ENCODE measurements at regions not wholly inside any gene's neighbourhood (a gene's known extent, or its start where the extent isn't known, plus 50 kb on each side); places are given as distances from the start of the nearest gene placed in this dataset.

DNA sequence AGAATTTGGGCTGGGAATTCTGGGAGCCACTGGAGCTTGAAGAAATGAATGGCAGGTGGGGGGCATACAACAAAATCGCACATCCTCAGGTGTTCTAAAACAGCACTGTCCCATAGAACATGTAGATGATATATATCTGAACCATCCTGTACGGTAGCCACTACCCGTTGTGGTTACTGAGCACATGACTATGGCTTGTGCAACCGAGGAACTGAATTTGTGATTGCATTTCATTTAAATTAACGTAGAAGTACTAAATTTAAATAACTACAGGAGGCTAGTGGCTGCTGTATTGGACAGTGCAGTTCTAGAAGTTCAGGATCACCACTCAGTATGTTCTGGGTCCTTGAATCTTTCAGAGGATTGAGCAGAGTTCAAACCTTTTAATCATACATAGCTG lies 172.4 kb downstream of the PHETA1 start:
- DNase-seq (ENCODE audit: low read depth): no peak

DNA sequence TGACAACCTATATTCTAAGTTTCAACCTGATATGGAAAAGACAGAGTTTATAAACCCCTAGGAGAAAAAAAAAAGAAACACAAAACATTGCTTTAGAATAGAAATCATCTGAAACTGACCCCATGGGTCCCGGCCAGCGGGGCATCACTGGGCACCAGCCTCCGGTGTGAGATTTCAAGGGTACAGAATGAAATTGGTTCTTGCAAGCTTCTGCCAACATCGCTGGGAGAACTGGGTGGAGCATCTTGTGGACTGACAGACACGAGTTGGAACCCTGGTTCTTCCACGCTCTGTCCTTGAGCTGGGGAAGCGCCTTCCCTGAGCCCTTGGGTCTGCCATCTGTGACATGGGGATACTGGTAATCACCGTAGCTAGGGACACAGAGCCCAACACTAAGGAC lies 173.6 kb downstream of the PHETA1 start:
- no peak for DNase-seq (ENCODE audit: low read depth)

DNA sequence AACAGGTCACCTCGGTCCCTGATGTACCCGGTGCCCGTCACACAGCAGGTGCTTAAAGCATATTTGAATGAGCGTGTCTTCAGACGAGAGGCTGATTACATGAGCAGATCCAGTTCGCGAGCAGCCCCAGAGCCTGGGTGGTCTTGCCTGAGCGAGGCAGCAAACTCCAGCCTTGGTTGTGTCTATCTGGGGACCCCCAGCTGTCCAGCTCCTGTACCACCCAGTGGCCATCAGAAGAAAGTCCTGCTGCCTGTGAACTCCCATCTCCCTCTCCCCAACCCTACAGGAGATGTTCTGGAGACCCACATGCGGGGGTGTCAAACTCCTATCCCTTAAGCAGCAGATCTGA lies 174.2 kb downstream of the PHETA1 start:
- DNase-seq (ENCODE audit: low read depth): no peak

DNA sequence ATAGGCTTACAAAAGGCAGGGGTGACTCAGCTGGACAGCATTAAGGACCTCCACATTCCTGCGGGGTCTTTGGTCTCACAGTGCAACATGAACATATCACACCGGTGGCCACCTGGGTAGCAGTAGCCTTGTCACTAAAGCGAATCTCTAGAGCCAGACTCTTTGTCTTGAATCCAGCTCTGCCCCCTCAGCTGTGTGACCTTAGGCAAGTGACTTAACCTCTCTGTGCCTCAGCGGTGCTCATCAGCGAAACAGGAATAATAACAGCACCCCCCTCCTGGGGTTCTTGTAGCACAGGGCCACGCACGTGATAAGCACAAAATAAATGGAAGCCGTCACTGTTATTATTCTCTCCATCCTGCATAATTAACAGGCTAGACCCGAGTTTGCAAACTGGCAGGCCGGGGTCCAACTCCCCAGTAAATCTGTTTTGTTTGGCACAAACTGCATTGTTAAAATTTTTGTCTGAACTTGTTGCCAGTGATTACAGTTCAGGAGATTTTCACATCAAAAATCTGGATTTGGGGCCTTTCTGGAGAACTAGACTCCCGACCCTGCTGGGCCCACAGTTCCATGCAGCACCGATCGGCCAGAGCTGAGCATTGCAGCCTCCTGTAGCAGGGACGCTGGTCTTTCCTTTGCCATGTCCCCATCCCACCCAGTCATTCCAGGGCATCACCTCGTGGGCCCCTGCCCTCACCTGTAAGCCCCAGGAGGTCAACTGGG lies 174.8 kb downstream of the PHETA1 start:
- no peak for DNase-seq (ENCODE audit: low read depth)

DNA sequence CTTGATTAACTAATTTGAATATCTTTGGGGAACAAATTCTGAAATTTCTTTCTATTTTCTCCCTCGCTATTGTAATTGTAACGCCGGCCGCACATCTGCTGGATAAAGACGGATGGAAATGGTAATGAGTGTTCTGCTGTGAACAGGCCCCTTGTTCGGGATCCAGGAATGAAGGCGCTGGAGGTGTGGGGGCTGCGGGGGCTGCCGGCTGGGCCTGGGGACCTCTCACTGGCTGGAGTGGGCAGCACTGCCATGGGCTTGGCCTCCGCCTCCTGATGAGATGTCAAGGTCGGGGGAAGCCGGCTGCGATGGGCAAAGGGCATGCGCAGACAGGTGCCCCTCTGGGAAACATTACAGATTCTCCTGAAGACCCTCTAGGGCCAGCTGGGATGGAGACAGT lies 175.4 kb downstream of the PHETA1 start:
- DNase-seq (ENCODE audit: low read depth): no peak

GRCh38 chr12:111193067-111193466 lies 175.8 kb downstream of the PHETA1 start:
- no peak for DNase-seq (ENCODE audit: low read depth)

- DNase-seq (ENCODE audit: low read depth): no peak
These were observed 176.2 kb downstream of the PHETA1 start for GRCh38 chr12:111192647-111193046.

GRCh38 chr12:111190741-111191526 lies 178.0 kb downstream of the PHETA1 start:
- no peak for DNase-seq (ENCODE audit: low read depth)

- DNase-seq (ENCODE audit: low read depth): no peak
These were observed 179.1 kb downstream of the PHETA1 start for GRCh38 chr12:111189792-111190191.

GRCh38 chr12:111188436-111188835 lies 180.5 kb downstream of the PHETA1 start:
- DNase-seq (ENCODE audit: low read depth): no peak

GRCh38 chr12:111186347-111186746 lies 182.5 kb downstream of the PHETA1 start:
- DNase-seq (ENCODE audit: low read depth): no peak

- no peak for DNase-seq (ENCODE audit: low read depth)
These were observed 183.0 kb downstream of the PHETA1 start for GRCh38 chr12:111185889-111186227.

- no peak for DNase-seq (ENCODE audit: low read depth)
These were observed 183.5 kb downstream of the PHETA1 start for GRCh38 chr12:111185206-111185888.

DNA sequence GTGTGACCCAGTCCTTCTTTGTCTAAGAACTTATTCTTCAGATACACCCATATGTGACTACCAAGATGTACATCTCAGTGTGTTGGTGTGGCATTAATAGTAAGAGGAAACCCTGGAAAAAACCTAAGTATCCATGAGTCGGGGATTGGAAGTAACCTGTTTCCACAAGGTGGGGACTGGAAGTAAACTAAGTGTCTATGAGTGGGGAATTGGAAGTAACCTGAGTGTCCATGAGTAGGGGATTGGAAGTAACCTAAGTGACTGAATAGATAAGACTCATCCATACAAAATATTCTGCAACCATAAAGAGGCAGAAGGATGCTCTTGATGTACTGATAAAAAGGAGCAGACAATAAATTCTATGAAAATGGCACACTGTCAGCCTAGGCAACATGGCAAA lies 184.7 kb downstream of the PHETA1 start:
- no peak for DNase-seq (ENCODE audit: low read depth)

- DNase-seq (ENCODE audit: low read depth): no peak
These were observed 185.8 kb downstream of the PHETA1 start for GRCh38 chr12:111183094-111183493.

DNA sequence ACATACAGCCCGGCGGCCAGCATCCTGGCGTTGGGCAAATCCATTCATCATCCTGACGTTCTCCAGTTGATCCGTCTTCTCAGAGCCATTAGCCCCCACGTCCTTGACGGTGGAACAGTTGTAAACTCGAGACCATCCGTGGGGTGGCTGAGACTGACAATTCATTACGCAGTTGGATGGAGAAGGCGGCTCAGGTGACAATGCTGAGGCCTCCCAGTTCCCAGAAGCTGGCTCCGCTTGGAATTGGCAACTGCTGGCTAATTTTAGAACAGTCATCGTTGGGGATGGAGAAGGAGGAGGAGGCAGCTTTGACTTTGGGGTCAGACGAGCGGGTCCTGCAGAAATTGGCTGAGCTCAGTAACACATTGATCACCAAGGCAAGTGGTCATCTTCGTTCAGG lies 186.5 kb downstream of the PHETA1 start:
- DNase-seq (ENCODE audit: low read depth): no peak

GRCh38 chr12:111181143-111181726 lies 187.7 kb downstream of the PHETA1 start:
- peak; percentile 62 for DNase-seq (ENCODE audit: low read depth)

DNA sequence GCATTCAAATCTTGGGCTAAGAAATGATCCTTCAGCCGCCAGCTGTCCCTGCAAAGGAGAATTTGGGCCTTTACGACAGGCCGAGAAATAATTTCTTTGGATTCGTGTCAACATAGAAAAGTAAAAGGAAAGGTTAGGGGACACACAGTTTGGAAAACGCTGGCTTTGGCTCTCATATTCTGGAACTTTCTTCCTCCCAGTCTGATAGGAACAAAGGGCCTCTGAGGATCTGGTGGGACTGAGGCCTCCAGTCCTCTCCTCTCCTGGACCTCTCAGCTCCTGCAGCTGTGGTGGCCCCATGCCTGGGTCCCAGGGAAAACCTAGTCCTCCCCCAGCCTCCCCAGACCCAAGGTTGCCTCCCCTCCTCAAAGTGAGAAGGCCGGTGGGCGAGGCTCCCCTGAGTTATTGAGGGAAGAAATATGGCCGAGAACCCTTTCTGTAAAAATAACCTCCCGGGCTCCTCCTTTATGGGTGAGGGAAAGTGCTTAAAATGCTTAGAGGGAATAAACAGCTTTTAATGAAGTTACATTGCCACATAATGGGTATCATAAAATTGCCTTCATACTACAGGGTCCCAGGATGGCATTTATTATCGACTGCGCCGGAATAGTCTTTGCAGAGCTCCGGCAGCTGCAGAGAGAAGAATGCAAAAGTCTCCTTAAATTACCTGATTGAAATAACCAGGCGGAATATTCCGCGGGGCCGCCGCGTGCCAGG lies 188.3 kb downstream of the PHETA1 start:
- DNase-seq (ENCODE audit: low read depth): no peak

DNA sequence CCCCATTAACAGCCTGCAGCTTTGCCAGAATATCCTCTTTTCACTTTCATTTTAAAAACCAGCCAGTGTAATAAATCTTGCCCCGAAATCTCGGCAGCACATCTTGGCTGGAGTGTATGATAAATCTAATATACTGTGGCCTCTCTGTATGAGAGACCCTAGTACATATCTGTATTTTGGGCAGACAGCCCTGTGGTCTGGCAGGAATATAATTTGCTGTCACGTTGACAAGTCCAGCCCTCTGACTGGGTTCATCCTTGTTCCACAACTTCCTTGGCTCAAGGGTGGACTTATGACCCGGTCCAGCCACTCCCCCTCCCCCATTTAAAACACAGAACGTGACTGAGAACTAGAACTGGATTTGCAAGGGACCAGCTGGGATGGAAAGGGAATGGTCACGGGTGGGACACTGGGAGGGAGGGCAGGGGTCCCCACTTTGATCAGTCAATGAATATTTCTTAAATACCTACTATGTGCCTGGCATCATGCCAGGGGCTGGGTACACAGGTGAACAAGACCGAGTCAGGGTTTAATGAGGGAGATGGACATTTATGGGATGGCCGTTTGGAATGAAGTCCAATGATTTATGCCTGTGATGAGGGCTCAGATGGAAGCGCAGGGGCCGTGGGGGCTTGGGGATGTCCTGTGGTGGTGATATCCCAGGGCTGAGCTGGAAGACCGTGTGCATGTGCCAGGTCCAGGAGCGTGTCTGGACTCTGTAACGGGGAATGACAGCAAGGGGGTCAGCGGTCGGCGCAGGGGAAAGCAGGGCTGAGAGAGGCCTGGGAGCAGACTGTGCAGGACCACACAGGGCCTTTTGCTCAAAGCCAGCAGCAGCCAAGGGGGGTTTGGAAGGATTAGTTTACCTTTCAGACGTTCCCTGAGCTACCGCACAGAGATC lies 190.5 kb downstream of the PHETA1 start:
- peak; percentile 14 for DNase-seq (ENCODE audit: low read depth)

DNA sequence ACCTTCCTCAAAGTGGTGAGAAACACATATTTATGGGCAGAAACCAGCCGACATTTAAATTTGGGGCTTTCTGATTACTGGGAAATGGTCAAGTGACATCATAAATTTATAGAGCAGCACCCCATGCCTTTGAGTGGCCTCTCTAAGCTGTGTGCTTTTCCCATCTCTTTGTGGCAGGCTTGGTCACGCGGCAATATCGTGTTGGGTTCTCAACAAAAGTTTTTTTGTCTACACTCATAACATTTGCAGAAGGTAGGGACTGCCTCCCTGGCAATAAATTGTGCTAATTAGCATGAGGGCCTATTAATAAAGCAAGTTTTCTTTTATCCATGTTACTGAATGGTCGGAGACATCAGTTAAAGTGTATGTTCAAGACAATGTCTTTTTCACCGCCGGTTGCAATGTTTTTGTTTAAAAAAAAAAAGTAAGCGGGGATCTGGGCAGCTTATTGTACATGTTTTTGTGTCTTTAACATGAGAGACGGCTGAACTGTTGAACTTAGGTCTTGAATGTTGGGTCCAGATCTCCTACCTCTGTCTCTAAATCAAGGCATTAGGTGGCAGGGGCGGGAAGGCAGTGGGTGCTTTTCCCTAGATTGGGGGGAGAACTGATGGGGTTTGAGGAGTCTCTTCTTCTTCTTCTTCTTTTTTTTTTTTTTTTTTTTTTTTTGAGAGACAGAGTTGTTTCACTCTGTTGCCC lies 193.3 kb downstream of the PHETA1 start:
- DNase-seq (ENCODE audit: low read depth): no peak

DNA sequence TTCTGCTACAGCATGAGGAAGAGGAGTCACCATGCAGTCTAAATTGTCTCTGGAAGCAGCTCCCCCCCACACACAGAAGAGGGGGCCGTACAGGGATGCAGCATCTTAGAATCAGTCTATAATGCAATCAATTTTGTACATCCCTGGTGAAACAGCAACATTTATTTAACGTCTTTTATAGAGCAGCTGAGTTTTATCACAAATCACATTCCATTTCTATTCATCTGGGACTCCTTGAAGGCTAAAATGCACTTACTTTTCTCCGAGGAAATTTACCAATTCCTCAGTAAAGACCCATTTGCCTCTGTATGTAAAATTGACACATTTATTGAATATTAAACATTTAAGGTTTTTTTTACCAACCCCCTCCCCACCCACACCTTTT lies 193.9 kb downstream of the PHETA1 start:
- no peak for DNase-seq (ENCODE audit: low read depth)

All from amniotic epithelial cell (primary cell).